ENCODE measurements at regions not wholly inside any gene's neighbourhood (a gene's known extent, or its start where the extent isn't known, plus 50 kb on each side); places are given as distances from the start of the nearest gene placed in this dataset.

- CTCF ChIA-PET = interaction anchor here (0.5 kb wide), 1 partner anchor 397 kb away, joined by 4 read pairs; no protein-coding TSS in a partner anchor
- POLR2A ChIA-PET = interaction anchor here (0.6 to 1.2 kb wide), 2 partner anchors 93 to 379 kb away, joined by 3 to 4 read pairs; partner anchors contain the start of gene TLE3
These were observed 267.1 kb downstream of the RPLP1 start for GRCh38 chr15:69719527-69720240.

- ChIA-PET CTCF (interaction anchor here (0.9 kb wide), 1 partner anchor 744 kb away, joined by 3 read pairs; no protein-coding TSS in a partner anchor), POLR2A (no interaction called here)
These were observed 267.9 kb downstream of the RPLP1 start for GRCh38 chr15:69720536-69720935.

GRCh38 chr15:69722924-69723323 lies 270.3 kb downstream of the RPLP1 start:
- ChIA-PET POLR2A (no interaction called here), CTCF (interaction anchor here (0.6 kb wide), 1 partner anchor 166 kb away, joined by 3 read pairs; no protein-coding TSS in a partner anchor)

GRCh38 chr15:69723404-69724096 lies 270.9 kb downstream of the RPLP1 start:
- ChIA-PET POLR2A (no interaction called here), CTCF (interaction anchor here (0.6 kb wide), 1 partner anchor 165 kb away, joined by 3 read pairs; no protein-coding TSS in a partner anchor)

- POLR2A ChIA-PET = no interaction called here
- CTCF ChIA-PET = no interaction called here
These were observed 271.7 kb downstream of the RPLP1 start for GRCh38 chr15:69724333-69724732.

GRCh38 chr15:69725275-69725674 lies 272.7 kb downstream of the RPLP1 start:
- CTCF ChIA-PET = no interaction called here
- POLR2A ChIA-PET = no interaction called here

- CTCF ChIA-PET = no interaction called here
These were observed 273.3 kb downstream of the RPLP1 start for GRCh38 chr15:69725957-69726356.

GRCh38 chr15:69727121-69727924 lies 274.7 kb downstream of the RPLP1 start:
- ChIA-PET CTCF (interaction anchor here (1.6 kb wide), 1 partner anchor 166 kb away, joined by 3 read pairs; no protein-coding TSS in a partner anchor), POLR2A (no interaction called here)

More at GRCh38 chr15:69725957-69726356, 273.3 kb downstream of the RPLP1 start:
- POLR2A ChIA-PET = no interaction called here

GRCh38 chr15:69729167-69729748 lies 276.6 kb downstream of the RPLP1 start:
- POLR2A ChIA-PET = interaction anchor here (0.8 kb wide), 1 partner anchor 369 kb away, joined by 4 read pairs; the partner anchor contains the start of gene TLE3
- CTCF ChIA-PET = interaction anchor here (0.6 to 1.6 kb wide), 10 partner anchors 15 to 363 kb away, joined by 3 to 4 read pairs (median 3); no protein-coding TSS in a partner anchor

- ChIA-PET CTCF (interaction anchor here (1.6 kb wide), 1 partner anchor 758 kb away, joined by 4 read pairs; no protein-coding TSS in a partner anchor), POLR2A (no interaction called here)
These were observed 277.9 kb downstream of the RPLP1 start for GRCh38 chr15:69730281-69731080.

- ChIA-PET POLR2A (no interaction called here), CTCF (interaction anchor here (1.6 kb wide), 1 partner anchor 757 kb away, joined by 4 read pairs; no protein-coding TSS in a partner anchor)
These were observed 278.4 kb downstream of the RPLP1 start for GRCh38 chr15:69731081-69731330.

- POLR2A ChIA-PET = no interaction called here
- CTCF ChIA-PET = interaction anchor here (1.0 to 1.6 kb wide), 2 partner anchors 20 to 756 kb away, joined by 4 read pairs; no protein-coding TSS in a partner anchor
These were observed 279.0 kb downstream of the RPLP1 start for GRCh38 chr15:69731581-69731980.

GRCh38 chr15:69732133-69732532 lies 279.5 kb downstream of the RPLP1 start:
- ChIA-PET POLR2A (no interaction called here), CTCF (interaction anchor here (0.5 to 1.6 kb wide), 3 partner anchors 19 to 756 kb away, joined by 3 to 4 read pairs (median 4); no protein-coding TSS in a partner anchor)

- CTCF ChIA-PET = interaction anchor here (0.8 kb wide), 1 partner anchor 26 kb away, joined by 4 read pairs; no protein-coding TSS in a partner anchor
- POLR2A ChIA-PET = no interaction called here
These were observed 282.1 kb downstream of the RPLP1 start for GRCh38 chr15:69734699-69735098.

- ChIA-PET POLR2A (no interaction called here), CTCF (interaction anchor here (0.8 kb wide), 1 partner anchor 26 kb away, joined by 4 read pairs; no protein-coding TSS in a partner anchor)
These were observed 282.5 kb downstream of the RPLP1 start for GRCh38 chr15:69735121-69735520.

GRCh38 chr15:69736161-69736560 lies 283.5 kb downstream of the RPLP1 start:
- POLR2A ChIA-PET = no interaction called here
- CTCF ChIA-PET = no interaction called here

GRCh38 chr15:69737916-69738315 lies 285.3 kb downstream of the RPLP1 start:
- ChIA-PET POLR2A (interaction anchor here (0.6 kb wide), 1 partner anchor 363 kb away, joined by 3 read pairs; no protein-coding TSS in a partner anchor), CTCF (interaction anchor here (0.8 kb wide), 1 partner anchor 11 kb away, joined by 3 read pairs; no protein-coding TSS in a partner anchor)

GRCh38 chr15:69740684-69741083 lies 288.1 kb downstream of the RPLP1 start:
- ChIA-PET CTCF (no interaction called here), POLR2A (no interaction called here)

Data from activated CD8-positive, alpha-beta memory T cell treated with anti-CD3 and anti-CD28 coated beads for 36 hours (primary cell).